ENCODE measurements at regions not wholly inside any gene's neighbourhood (a gene's known extent, or its start where the extent isn't known, plus 50 kb on each side); places are given as distances from the start of the nearest gene placed in this dataset.

DNA sequence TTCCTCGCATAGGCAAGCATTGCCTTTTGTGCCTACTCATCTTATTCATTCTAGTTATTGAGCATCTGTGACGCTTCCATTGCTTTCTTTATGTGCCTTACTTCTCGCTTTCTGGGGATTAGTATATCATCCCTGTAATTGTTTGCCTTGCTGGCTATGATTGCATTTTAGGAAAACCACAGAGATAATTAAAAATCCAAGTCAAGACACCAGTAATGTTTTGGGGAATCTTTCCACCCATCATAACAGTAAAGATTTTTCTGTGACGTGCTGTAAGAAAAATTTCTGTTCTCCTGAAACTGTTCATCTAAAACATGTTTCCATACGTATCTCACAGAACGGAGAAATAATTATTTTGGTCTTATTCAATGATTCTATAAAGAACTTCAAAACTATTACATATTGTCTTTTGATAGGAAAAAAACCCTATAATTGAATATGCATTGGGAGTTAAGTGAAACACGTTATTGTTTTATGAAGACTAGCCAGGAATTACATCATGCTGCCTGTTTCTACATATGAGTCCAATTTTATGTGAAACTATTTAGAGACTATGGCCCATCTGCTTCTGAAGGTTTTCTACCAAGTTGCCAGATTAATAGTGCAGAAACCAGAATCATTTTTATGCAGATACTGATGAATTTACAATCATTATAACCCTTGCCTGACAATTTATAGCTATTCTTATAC lies 133.7 kb upstream of the FIBIN start:
- H3K9me3 ChIP-seq (ENCODE audit: low read length): no peaks in the 10 kb centered on the region
- H3K9me2 ChIP-seq (ENCODE audit: low read depth, low read length): no peaks in the 10 kb centered on the region
- H3K27me3 ChIP-seq (ENCODE audit: insufficient read depth, low read length): no peaks in the 10 kb centered on the region
- no peak for TF ChIP-seq EZH2 (IDR thresholded peaks at IDR 0.05; ENCODE audit: borderline replicate concordance, low read length)
- TF ChIP-seq, protein P1, sequence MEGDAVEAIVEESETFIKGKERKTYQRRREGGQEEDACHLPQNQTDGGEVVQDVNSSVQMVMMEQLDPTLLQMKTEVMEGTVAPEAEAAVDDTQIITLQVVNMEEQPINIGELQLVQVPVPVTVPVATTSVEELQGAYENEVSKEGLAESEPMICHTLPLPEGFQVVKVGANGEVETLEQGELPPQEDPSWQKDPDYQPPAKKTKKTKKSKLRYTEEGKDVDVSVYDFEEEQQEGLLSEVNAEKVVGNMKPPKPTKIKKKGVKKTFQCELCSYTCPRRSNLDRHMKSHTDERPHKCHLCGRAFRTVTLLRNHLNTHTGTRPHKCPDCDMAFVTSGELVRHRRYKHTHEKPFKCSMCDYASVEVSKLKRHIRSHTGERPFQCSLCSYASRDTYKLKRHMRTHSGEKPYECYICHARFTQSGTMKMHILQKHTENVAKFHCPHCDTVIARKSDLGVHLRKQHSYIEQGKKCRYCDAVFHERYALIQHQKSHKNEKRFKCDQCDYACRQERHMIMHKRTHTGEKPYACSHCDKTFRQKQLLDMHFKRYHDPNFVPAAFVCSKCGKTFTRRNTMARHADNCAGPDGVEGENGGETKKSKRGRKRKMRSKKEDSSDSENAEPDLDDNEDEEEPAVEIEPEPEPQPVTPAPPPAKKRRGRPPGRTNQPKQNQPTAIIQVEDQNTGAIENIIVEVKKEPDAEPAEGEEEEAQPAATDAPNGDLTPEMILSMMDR (IDR thresholded peaks at IDR 0.05; ENCODE audit: low read length): no peak
- H3K4me2 ChIP-seq (ENCODE audit: low read length): peak overlapping the region; percentile 49
- no peaks in the 10 kb centered on the region for H3K79me2 ChIP-seq (ENCODE audit: insufficient read depth, low read length)
- H3K36me3 ChIP-seq (ENCODE audit: insufficient read depth, low read length): no peaks in the 10 kb centered on the region
- H2AFZ ChIP-seq (ENCODE audit: low read length): no peak overlapping the region
- H3K27ac ChIP-seq (ENCODE audit: low read depth, low read length, poor library complexity, severe bottlenecking): peak overlapping the region; percentile 83
- no peaks in the 10 kb centered on the region for H4K20me1 ChIP-seq (ENCODE audit: insufficient read depth, low read length)
- H3K9ac ChIP-seq (ENCODE audit: low read length): peak overlapping the region; percentile 46
- H3F3A ChIP-seq (ENCODE audit: insufficient read depth, low read length): no peaks in the 10 kb centered on the region
- peak overlapping the region; percentile 13 for H3K4me3 ChIP-seq (ENCODE audit: low read depth, low read length, poor library complexity, severe bottlenecking)
- peaks cover 90% of the 10 kb centered on the region for H3K4me1 ChIP-seq (ENCODE audit: insufficient read depth, low read length, severe bottlenecking)

DNA sequence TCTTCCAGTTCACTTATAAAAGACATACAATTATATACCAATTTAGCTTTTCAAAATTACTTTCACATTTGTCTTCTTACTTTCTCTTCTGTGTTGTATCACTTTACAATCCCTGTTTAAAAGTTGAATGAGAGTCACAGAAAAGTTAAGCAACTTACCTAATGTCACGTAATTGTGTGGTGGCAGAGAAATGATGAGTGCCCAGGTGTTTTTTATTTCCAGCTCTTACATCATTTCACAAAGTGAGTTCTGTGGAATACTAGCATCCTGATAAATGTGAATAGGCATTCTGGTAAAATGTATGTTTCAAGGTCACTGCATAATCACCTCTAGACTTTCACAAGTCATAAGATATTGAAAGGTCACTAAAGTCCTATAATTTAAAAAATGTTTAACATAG lies 133.0 kb upstream of the FIBIN start:
- H3K9ac ChIP-seq (ENCODE audit: low read length): peak overlapping the region; percentile 46
- H3K4me2 ChIP-seq (ENCODE audit: low read length): peak overlapping the region; percentile 49
- no peaks in the 10 kb centered on the region for H3K9me2 ChIP-seq (ENCODE audit: low read depth, low read length)
- peak overlapping the region; percentile 83 for H3K27ac ChIP-seq (ENCODE audit: low read depth, low read length, poor library complexity, severe bottlenecking)
- no peaks in the 10 kb centered on the region for H4K20me1 ChIP-seq (ENCODE audit: insufficient read depth, low read length)
- no peaks in the 10 kb centered on the region for H3K79me2 ChIP-seq (ENCODE audit: insufficient read depth, low read length)
- H3K36me3 ChIP-seq (ENCODE audit: insufficient read depth, low read length): no peaks in the 10 kb centered on the region
- TF ChIP-seq, protein P1 (IDR thresholded peaks at IDR 0.05; ENCODE audit: low read length): no peak
- TF ChIP-seq EZH2 (IDR thresholded peaks at IDR 0.05; ENCODE audit: borderline replicate concordance, low read length): no peak
- H3K27me3 ChIP-seq (ENCODE audit: insufficient read depth, low read length): no peaks in the 10 kb centered on the region
- peaks cover 84% of the 10 kb centered on the region for H3K4me1 ChIP-seq (ENCODE audit: insufficient read depth, low read length, severe bottlenecking)
- H3K4me3 ChIP-seq (ENCODE audit: low read depth, low read length, poor library complexity, severe bottlenecking): peak overlapping the region; percentile 13
- no peaks in the 10 kb centered on the region for H3F3A ChIP-seq (ENCODE audit: insufficient read depth, low read length)
- 0 out of 2 replicates have a peak overlapping the region, but pooled peaks have one; percentile 37 for H2AFZ ChIP-seq (ENCODE audit: low read length)
- H3K9me3 ChIP-seq (ENCODE audit: low read length): no peaks in the 10 kb centered on the region

DNA sequence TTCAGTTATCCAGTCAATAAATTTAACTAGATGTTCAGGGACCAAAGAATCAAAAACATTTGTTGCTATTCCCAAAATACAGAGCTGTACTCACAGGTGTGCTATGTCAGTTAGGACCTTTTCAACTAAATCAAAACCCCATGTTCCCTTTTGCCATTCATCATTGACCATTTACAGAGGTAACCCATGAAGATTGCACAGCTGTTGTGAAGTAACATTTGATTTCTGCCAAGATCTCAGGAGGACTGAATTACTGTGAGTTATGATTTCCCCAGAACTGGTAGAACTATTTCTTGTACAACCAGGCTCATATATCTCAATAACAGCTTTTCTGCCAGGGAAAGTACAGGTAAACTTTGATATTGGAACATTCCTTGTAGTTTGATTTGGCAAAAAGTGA lies 131.1 kb upstream of the FIBIN start:
- Histone ChIP-seq H3K27ac (ENCODE audit: low read depth, low read length, poor library complexity, severe bottlenecking) (peak overlapping the region; percentile 83), H3K27me3 (ENCODE audit: insufficient read depth, low read length) (no peaks in the 10 kb centered on the region), H3K4me2 (ENCODE audit: low read length) (peak overlapping the region; percentile 25; the same call in 1 of the 2 replicates), H3F3A (ENCODE audit: insufficient read depth, low read length) (no peaks in the 10 kb centered on the region), H3K79me2 (ENCODE audit: insufficient read depth, low read length) (no peaks in the 10 kb centered on the region), H3K4me1 (ENCODE audit: insufficient read depth, low read length, severe bottlenecking) (peaks cover 67% of the 10 kb centered on the region), H3K36me3 (ENCODE audit: insufficient read depth, low read length) (no peaks in the 10 kb centered on the region), H3K9ac (ENCODE audit: low read length) (peak overlapping the region; percentile 22), H3K9me3 (ENCODE audit: low read length) (peaks cover 6% of the 10 kb centered on the region; the same call in 1 of the 2 replicates), H3K9me2 (ENCODE audit: low read depth, low read length) (no peaks in the 10 kb centered on the region), H2AFZ (ENCODE audit: low read length) (no peak overlapping the region), H3K4me3 (ENCODE audit: low read depth, low read length, poor library complexity, severe bottlenecking) (no peak overlapping the region), H4K20me1 (ENCODE audit: insufficient read depth, low read length) (no peaks in the 10 kb centered on the region)
- TF ChIP-seq, protein P1 (IDR thresholded peaks at IDR 0.05; ENCODE audit: low read length): no peak
- no peak for TF ChIP-seq EZH2 (IDR thresholded peaks at IDR 0.05; ENCODE audit: borderline replicate concordance, low read length)
